Stimulated activated CD8-positive, alpha-beta memory T cell treated with anti-CD3 and anti-CD28 coated beads, Interleukin-12 subunit alpha, Interleukin-12 subunit beta, amount 100 ng/mL, for 1 hour (primary cell): ENCODE measurements at regions not wholly inside any gene's neighbourhood (a gene's known extent, or its start where the extent isn't known, plus 50 kb on each side); places are given as distances from the start of the nearest gene placed in this dataset.

ENCODE experiments used
- DNase-seq: peaks from one replicate; pipeline ENCODE4 v3.0.0-alpha.2; 2020; ENCODE audit warnings: low read depth

GRCh38 chr9:106052735-106053134 is 358.4 kb downstream of the TMEM38B start:
- DNase-seq, result no peak

DNA sequence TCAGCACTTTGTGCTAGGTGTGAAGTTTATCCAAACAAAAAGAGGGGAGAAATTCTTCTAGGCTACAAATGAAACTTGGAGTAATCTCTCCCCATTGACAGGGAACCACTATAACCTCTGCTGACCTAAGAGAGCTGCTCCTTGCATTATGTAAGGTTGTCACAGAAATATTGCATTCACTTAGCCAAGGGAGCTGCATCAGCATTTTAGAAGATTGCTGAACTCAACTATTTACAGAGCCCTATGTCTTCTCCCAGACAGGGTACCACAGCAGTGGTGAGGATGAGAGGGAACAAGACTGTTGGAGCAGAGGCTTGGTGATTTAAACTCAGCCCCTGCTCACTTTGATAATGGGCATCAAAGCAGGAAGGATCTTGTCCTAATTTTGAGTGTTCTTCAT is 362.0 kb downstream of the TMEM38B start:
- DNase-seq, result no peak

GRCh38 chr9:106058460-106058859 is 364.1 kb downstream of the TMEM38B start:
- no peak for DNase-seq

DNA sequence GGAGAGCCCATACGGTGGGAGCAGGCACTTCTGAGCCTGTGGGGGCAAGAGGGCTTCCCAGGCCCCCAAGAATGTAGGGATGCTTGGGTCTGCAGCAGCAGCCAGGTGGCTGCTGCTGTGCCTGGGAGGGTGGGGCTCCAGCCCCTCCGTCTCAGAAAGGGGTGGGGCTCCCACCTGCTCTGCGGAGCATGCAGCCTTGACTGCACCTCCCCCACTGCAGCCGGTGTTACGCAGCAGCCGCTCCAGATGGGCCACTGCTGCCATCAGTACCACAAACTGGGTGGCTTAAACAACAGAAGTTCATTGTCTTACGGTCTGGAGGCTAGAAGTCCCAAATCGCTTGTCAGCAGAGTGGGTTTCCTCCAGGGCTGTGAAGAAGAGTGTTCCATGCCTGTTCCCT is 365.5 kb downstream of the TMEM38B start:
- DNase-seq, result no peak

DNA sequence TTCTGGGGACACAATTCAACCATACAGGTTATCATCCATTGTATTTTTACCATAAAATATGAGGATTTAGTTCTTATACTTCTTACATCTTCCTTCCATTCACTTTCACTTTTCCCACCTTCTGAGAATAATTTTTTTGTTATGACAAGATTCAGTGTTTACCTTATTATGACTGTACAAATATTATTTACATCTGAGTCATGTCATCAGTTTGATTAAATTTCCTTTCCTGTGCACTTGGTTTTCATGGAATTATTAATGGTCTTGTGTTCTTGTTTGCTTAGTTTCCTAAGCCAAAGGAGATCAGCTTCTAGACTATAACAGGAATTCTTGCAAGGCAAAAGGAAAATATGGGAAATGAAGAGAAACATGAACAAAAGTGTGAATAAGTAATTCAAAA is 366.5 kb downstream of the TMEM38B start:
- DNase-seq, result no peak

DNA sequence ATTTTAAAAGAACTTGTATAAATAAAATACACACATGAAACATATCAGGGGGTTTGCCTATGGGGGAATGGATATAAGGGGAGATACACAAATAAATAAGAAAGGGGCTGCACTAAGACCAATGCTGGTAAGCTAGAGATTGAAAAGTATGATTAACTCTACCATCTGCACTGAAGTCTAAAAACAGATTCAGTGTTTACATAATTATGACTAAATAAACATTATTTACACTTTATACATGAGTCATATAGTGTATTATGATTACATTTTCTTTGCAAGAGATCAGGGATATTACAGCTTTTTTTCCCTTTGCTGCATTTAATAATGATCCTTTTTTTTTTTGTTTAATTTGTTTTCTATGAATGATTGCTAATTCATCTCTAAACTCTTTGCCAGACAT is 367.9 kb downstream of the TMEM38B start:
- DNase-seq, result no peak

DNA sequence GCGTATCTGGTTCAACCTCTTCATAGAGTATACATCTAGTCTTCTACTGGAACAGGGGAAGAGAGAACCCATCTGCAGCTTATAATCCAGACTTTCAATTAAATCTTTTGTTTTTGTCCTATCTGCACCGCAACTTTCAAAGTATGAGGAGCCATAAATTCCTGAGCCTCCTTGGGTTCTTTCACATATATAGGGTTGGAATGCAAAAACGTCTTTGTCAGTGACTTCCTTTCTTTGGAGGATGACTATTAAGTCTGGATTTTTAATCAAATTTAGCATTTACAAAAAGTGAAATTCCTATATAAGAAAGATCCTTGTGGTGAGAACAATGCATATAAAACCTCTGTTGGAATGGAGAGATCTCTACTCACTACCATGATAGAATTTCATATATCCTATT is 370.8 kb downstream of the TMEM38B start:
- no peak for DNase-seq

DNA sequence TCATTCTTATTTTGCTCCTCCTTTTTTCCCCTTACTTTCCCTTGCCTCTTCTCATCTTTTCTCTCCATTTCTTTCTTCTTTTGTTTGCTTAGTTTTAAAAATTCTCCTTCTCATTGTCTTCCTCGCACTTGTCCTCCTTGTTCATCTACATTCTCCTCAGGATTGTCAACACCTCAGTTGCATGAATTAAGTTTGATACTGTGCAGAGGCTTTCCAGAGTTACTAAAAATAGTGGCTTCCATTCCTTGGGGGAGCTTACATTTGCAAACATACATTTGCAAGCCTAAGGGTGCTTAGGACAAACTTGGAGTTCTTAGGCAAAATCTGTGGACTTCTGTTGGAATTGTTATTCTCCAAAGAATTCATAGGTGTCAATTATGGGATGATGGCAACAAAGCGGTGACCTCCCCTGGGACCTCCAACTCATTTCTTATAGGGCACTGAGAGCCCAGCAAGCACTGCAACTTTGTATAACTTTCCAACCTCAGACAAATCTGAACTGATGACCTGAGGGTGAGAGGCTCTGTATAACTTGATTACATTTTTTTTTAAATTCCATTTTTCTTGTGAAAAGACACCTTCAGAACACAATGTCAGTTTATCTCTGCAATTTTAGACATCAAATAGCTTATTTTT is 371.4 kb downstream of the TMEM38B start:
- no peak for DNase-seq

DNA sequence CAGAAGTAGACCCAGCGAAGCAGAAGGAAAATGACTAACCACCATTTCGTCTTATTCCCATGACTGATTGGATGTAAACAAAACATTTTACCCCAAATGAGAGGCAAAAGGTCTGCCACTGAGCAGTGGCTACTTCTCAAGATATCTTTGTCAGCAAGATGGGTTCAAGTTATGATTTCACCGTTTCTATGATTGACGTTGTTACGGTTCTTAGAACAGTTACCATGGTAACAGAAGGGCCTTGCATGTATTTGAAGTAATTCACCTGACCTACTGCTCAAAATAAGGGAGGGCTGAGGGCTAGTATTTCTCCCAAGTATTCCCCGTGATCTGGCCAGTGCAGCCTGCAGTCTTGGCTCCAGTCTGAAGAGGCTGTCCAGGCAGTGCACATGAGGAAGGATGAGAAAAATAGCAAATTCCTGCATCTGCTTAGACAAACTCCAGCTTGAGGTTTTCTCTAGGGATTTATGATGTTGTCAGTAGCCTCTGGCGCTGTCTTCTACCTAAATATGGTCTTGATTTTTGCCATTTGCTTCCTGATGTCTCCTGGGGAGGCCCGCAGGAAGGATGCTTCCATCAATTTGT is 372.7 kb downstream of the TMEM38B start:
- no peak for DNase-seq

- no peak for DNase-seq
These were observed 374.9 kb downstream of the TMEM38B start for GRCh38 chr9:106069241-106069640.

GRCh38 chr9:106072421-106072820 is 378.1 kb downstream of the TMEM38B start:
- no peak for DNase-seq

DNA sequence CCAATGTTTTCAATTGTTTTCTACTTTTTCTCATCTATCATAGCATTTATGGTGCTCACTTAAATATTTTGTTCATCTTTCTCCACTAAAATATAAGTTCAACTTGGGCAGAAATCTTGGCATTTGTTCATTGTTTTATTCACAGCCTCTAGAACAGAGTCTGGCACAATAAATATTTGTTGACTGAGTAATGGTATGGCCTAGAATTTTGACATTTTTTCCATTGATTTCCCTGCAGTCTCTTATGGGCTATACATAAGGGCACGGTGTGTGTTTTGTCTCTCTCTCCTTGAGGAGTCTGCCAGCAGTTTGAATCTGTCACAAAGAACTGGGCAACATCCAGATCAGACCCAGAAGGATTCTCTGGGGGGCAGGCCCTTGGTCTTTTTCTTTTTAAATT is 379.7 kb downstream of the TMEM38B start:
- no peak for DNase-seq

GRCh38 chr9:106075236-106075959 is 381.1 kb downstream of the TMEM38B start:
- no peak for DNase-seq

DNA sequence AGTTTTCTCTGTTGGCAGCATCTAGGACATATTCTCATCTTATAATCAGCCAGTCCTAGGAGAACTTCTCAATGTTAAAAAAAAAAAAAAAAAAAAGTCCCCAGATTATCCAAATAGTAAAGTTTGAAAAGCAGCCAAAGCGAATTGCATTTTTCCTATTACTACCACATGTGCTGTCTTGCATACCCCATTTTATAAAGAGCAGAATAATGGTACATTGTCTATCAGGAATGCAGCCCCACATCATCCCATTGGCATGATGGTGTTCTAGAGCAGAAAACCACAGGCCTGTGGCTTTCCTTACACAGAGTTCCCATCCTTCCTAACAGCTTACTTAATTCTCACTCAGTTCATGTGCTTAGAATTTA is 381.6 kb downstream of the TMEM38B start:
- DNase-seq, result no peak

- no peak for DNase-seq
These were observed 382.4 kb downstream of the TMEM38B start for GRCh38 chr9:106076711-106077110.

DNA sequence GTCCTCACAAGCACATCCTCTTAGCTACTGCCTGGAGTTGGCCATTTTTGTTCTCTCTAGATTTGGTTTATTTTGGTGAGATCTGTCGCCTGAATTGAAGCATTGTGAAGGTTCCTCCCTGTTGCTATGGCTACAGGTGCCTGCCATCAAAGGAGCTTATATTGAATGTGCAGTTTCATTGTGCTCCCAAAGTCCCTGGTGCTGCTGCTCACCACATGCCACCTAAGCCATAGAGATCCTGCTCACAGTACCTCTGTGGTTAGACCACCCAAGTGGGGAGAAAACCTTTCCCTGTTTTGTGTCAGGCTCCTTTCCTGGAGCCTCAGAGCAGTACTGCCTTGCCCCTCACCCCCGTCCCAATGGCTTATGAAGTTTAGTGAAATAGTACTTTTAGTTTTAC is 383.4 kb downstream of the TMEM38B start:
- no peak for DNase-seq

GRCh38 chr9:106082621-106083020 is 388.3 kb downstream of the TMEM38B start:
- no peak for DNase-seq

- no peak for DNase-seq
These were observed 390.4 kb downstream of the TMEM38B start for GRCh38 chr9:106084702-106085101.

DNA sequence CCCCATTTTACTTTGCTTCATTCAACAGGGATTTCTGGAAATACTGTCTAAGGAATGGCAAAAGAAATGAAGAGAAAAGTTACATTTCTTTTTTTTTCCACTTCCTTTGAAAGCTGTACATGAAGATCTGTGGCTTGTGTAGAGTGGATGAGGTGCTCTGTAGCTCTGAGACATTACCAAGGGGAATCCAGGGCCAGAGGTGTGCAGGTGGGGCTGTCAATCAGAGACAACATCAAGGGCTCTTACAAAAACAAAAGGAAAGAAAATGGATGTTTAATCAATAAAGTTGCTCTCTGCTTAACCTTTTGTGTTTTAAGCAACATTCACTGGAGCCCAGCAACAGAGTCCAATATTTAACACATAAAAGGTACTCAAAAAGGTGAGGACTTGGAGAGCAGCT is 391.1 kb downstream of the TMEM38B start:
- no peak for DNase-seq

DNA sequence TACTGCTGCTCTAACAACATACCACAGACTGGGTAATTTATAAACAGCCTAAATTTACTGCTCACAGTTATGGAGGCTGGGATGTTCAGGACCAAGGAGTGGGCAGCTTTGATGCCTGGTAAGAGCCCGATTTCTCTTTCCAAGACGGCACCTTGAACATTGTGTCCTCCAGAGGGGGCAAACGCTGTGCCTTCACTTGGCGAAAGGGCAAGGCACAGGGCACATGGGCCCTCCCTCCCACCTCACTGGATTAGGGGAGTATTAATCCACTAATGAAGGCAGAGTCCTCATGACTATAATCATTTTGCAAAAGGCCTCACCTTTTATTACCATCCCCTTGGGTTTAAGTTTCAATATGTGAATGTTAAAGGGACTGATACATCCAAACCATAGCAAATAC is 397.7 kb downstream of the TMEM38B start:
- no peak for DNase-seq

GRCh38 chr9:106102821-106103220 is 408.5 kb downstream of the TMEM38B start:
- no peak for DNase-seq

- DNase-seq, result no peak
These were observed 410.5 kb downstream of the TMEM38B start for GRCh38 chr9:106104887-106105286.

DNA sequence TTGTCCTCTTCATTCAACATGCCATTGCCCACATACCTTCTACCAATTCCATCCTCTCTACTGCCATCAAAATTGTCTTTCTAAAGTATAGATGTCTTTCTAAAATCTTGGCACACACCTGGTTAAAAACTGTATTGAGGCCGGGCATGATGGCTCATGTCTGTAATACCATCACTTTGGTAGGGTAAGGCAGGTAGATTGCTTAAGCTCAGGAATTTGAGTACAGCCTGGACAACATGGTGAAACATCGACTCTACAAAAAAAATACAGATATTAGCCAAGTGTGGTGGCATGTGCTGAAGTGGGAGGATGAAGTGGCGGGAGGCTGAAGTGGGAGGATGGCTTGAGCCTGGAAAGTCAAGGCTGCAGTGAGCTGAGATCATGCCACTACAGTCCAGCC is 412.1 kb downstream of the TMEM38B start:
- DNase-seq, result no peak

DNA sequence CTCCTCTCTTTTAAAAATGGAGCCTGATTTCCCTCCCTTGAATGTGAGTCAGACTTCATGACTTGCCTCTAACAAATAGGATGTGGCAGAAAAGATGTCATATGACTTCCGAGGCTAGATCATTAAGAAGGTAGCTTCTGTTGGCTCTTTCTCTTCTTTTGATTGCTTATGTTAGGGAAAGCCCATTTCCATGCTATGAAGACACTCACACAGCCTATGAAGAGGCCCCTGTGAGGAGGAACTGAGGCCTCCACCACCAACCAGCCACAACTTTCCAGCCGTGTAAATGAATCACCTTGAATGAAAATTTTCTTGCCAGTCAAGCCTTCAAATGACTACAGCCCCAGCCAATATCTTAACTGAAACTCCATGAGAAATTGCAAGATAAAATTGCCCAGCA is 413.4 kb downstream of the TMEM38B start:
- no peak for DNase-seq
